Loucy (cell line): ENCODE measurements at regions not wholly inside any gene's neighbourhood (a gene's known extent, or its start where the extent isn't known, plus 50 kb on each side); places are given as distances from the start of the nearest gene placed in this dataset.

ENCODE experiments used
- H2AFZ ChIP-seq: fragments of 200-600 bp; sonication (generic); 2 replicates; pipeline ENCODE4 v1.6.0; 2016; ENCODE audit warnings: antibody characterized with exemption, mild to moderate bottlenecking, low read length, moderate library complexity
- H3F3A ChIP-seq: fragments of 200-600 bp; 2 replicates; pipeline ENCODE4 v1.6.0; 2016; ENCODE audit warnings: antibody characterized with exemption, low read depth, mild to moderate bottlenecking
- H3K27me3 ChIP-seq: fragments of 200-600 bp; sonication (generic); 2 replicates; pipeline ENCODE4 v1.6.1; 2014; ENCODE audit warnings: low read length, mild to moderate bottlenecking; ENCODE audit not compliant: insufficient read depth, poor library complexity, severe bottlenecking
- H3K36me3 ChIP-seq: fragments of 200-600 bp; sonication (generic); 2 replicates; pipeline ENCODE4 v1.6.1; 2016; ENCODE audit warnings: low read length; ENCODE audit not compliant: insufficient read depth
- H3K4me1 ChIP-seq: fragments of 200-600 bp; sonication (generic); 2 replicates; pipeline ENCODE4 v1.5.1; 2014; ENCODE audit warnings: low read length, mild to moderate bottlenecking; ENCODE audit not compliant: insufficient read depth, poor library complexity, severe bottlenecking
- H3K4me2 ChIP-seq: fragments of 200-600 bp; sonication (generic); 2 replicates; pipeline ENCODE4 v1.6.0; 2014; ENCODE audit warnings: antibody characterized with exemption, low read length, low read depth, mild to moderate bottlenecking; ENCODE audit not compliant: poor library complexity, severe bottlenecking
- H3K4me3 ChIP-seq: fragments of 200-600 bp; sonication (generic); 2 replicates; pipeline ENCODE4 v1.5.1; 2014; ENCODE audit warnings: low read length, mild to moderate bottlenecking, mixed read lengths; ENCODE audit not compliant: poor library complexity, severe bottlenecking
- H3K79me2 ChIP-seq: fragments of 200-600 bp; sonication (generic); 2 replicates; pipeline ENCODE4 v1.6.1; 2014; ENCODE audit warnings: low read length; ENCODE audit not compliant: insufficient read depth
- H3K9ac ChIP-seq: fragments of 200-600 bp; sonication (generic); 2 replicates; pipeline ENCODE4 v1.6.0; 2014; ENCODE audit warnings: mild to moderate bottlenecking, low read depth, low read length, moderate library complexity; ENCODE audit not compliant: poor library complexity, severe bottlenecking
- H3K9me2 ChIP-seq: fragments of 200-600 bp; sonication (generic); replicated peaks from 2 replicates; pipeline ENCODE4 v1.6.1; 2016; ENCODE audit warnings: low read depth, low read length, mixed read lengths
- H3K9me3 ChIP-seq: fragments of 200-600 bp; sonication (generic); 2 replicates; pipeline ENCODE4 v1.6.1; 2014; ENCODE audit warnings: mild to moderate bottlenecking, antibody characterized with exemption, low read length, low read depth; ENCODE audit not compliant: insufficient read depth
- H4K20me1 ChIP-seq: fragments of 200-600 bp; sonication (generic); 2 replicates; pipeline ENCODE4 v1.6.0; 2014; ENCODE audit warnings: antibody characterized with exemption, low read length, mild to moderate bottlenecking; ENCODE audit not compliant: insufficient read depth, poor library complexity, severe bottlenecking
- CTCF ChIP-seq: fragments of 200-600 bp; sonication (generic); conservative IDR thresholded peaks from 2 replicates; pipeline ENCODE4 v1.5.1; 2014; ENCODE audit warnings: mild to moderate bottlenecking, antibody characterized with exemption, low read length
- EZH2phosphoT487 ChIP-seq: fragments of 200-600 bp; IDR thresholded peaks from 2 replicates; pipeline ENCODE4 v1.6.1; 2018; ENCODE audit warnings: antibody characterized with exemption, mild to moderate bottlenecking, moderate library complexity, borderline replicate concordance

- Histone ChIP-seq H3K9ac (no peak overlapping the region), H3K4me3 (no peak overlapping the region), H3K27me3 (no peaks in the 10 kb centered on the region), H3K9me3 (peaks cover 7% of the 10 kb centered on the region; the same call in 1 of the 2 replicates), H4K20me1 (no peaks in the 10 kb centered on the region), H2AFZ (no peak overlapping the region), H3F3A (no peaks in the 10 kb centered on the region), H3K4me2 (no peak overlapping the region), H3K79me2 (no peaks in the 10 kb centered on the region), H3K9me2 (no peaks in the 10 kb centered on the region), H3K36me3 (no peaks in the 10 kb centered on the region), H3K4me1 (no peaks in the 10 kb centered on the region)
- no peak for TF ChIP-seq CTCF
- TF ChIP-seq EZH2phosphoT487: no peak
Measured at GRCh38 chr4:81272671-81273070, 57.6 kb upstream of the PRKG2 start.
